ENCODE measurements at regions not wholly inside any gene's neighbourhood (a gene's known extent, or its start where the extent isn't known, plus 50 kb on each side); places are given as distances from the start of the nearest gene placed in this dataset.

DNA sequence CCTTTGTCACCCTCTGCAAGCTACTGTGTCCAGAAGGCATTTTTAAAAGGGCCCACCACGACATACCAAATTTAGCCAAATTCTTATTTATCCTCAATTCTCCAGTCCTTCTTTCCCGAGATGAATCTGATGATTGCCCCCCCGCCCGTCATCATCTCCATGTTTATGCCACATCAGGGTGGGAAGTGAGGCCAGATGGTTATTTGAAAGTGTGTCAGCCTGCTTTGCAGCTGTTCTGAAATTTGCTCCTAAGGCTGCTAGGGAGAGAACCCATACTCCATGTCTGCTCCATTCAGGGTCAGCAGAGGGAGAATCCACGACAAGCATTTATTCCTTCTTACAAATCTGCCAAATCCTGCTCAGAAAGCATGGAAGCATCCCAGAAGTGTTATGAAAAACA is 337.8 kb downstream of the ADAMTS20 start:
- TF ChIP-seq, protein P1, sequence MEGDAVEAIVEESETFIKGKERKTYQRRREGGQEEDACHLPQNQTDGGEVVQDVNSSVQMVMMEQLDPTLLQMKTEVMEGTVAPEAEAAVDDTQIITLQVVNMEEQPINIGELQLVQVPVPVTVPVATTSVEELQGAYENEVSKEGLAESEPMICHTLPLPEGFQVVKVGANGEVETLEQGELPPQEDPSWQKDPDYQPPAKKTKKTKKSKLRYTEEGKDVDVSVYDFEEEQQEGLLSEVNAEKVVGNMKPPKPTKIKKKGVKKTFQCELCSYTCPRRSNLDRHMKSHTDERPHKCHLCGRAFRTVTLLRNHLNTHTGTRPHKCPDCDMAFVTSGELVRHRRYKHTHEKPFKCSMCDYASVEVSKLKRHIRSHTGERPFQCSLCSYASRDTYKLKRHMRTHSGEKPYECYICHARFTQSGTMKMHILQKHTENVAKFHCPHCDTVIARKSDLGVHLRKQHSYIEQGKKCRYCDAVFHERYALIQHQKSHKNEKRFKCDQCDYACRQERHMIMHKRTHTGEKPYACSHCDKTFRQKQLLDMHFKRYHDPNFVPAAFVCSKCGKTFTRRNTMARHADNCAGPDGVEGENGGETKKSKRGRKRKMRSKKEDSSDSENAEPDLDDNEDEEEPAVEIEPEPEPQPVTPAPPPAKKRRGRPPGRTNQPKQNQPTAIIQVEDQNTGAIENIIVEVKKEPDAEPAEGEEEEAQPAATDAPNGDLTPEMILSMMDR (IDR thresholded peaks at IDR 0.05), result no peak
- TF ChIP-seq POLR2A (IDR thresholded peaks at IDR 0.05), result no peak
